Neutrophil (primary cell): ENCODE measurements at regions not wholly inside any gene's neighbourhood (a gene's known extent, or its start where the extent isn't known, plus 50 kb on each side); places are given as distances from the start of the nearest gene placed in this dataset.

Experiments
- H3K27ac ChIP-seq: fragments of 200-600 bp; sonication (generic); 2 replicates; pipeline ENCODE4 v1.5.1; 2016; ENCODE audit warnings: mild to moderate bottlenecking, moderate library complexity
- H3K27me3 ChIP-seq: fragments of 200-600 bp; sonication (generic); 2 replicates; pipeline ENCODE4 v1.6.0; 2016; ENCODE audit warnings: mild to moderate bottlenecking
- H3K36me3 ChIP-seq: fragments of 200-600 bp; sonication (generic); 2 replicates; pipeline ENCODE4 v1.5.1; 2017
- H3K4me1 ChIP-seq, 2 experiments: fragments of 200-600 bp in 1 of 2; sonication (generic) in 1 of 2; 1 replicate in 1 of 2; 2 replicates in 1 of 2; pipeline versions ENCODE4 v1.5.1 to v1.6.1; 2013 to 2016; ENCODE audit warnings: low read depth in 1 of 2, low read length in 1 of 2, mild to moderate bottlenecking in 1 of 2, moderate library complexity in 1 of 2; ENCODE audit not compliant: control insufficient read depth in 1 of 2, insufficient read depth in 1 of 2
- H3K4me3 ChIP-seq, 2 experiments: fragments of 200-600 bp in 1 of 2; sonication (generic) in 1 of 2; 1 replicate in 1 of 2; 2 replicates in 1 of 2; pipeline ENCODE4 v1.5.1; 2013 to 2016; ENCODE audit warnings: low read depth in 1 of 2, low read length in 1 of 2, mild to moderate bottlenecking in 1 of 2, moderate library complexity in 1 of 2
- H3K9me3 ChIP-seq: fragments of 200-600 bp; sonication (generic); 2 replicates; pipeline ENCODE4 v1.5.1; 2016
- CTCF ChIP-seq: fragments of 200-600 bp; sonication (generic); IDR thresholded peaks from 2 replicates; pipeline ENCODE4 v1.5.1; 2016; ENCODE audit warnings: antibody characterized with exemption

GRCh38 chr1:165063181-165063965 lies 293.1 kb downstream of the LMX1A start:
- H3K27ac ChIP-seq, result no peak overlapping the region
- H3K9me3 ChIP-seq, result no peaks in the 10 kb centered on the region
- H3K4me1 ChIP-seq, result no peaks in the 10 kb centered on the region
- H3K4me3 ChIP-seq, result no peak overlapping the region
- no peak for TF ChIP-seq CTCF
- no peaks in the 10 kb centered on the region for H3K27me3 ChIP-seq
- H3K36me3 ChIP-seq, result no peaks in the 10 kb centered on the region

GRCh38 chr1:165062346-165062745 lies 294.2 kb downstream of the LMX1A start:
- no peak overlapping the region for H3K4me3 ChIP-seq
- no peaks in the 10 kb centered on the region for H3K9me3 ChIP-seq
- H3K4me1 ChIP-seq, result no peaks in the 10 kb centered on the region
- no peaks in the 10 kb centered on the region for H3K36me3 ChIP-seq
- no peaks in the 10 kb centered on the region for H3K27me3 ChIP-seq
- TF ChIP-seq CTCF, result no peak
- no peak overlapping the region for H3K27ac ChIP-seq

GRCh38 chr1:165060285-165060793 lies 296.2 kb downstream of the LMX1A start:
- Histone ChIP-seq H3K27me3 (peaks cover 10% of the 10 kb centered on the region), H3K36me3 (no peaks in the 10 kb centered on the region), H3K9me3 (no peaks in the 10 kb centered on the region), H3K27ac (no peak overlapping the region), H3K4me3 (no peak overlapping the region), H3K4me1 (no peaks in the 10 kb centered on the region)
- TF ChIP-seq CTCF, result no peak

- Histone ChIP-seq H3K4me3 (no peak overlapping the region), H3K9me3 (no peaks in the 10 kb centered on the region), H3K4me1 (no peaks in the 10 kb centered on the region), H3K36me3 (no peaks in the 10 kb centered on the region), H3K27me3 (peaks cover 10% of the 10 kb centered on the region), H3K27ac (no peak overlapping the region)
- no peak for TF ChIP-seq CTCF
These were observed 298.6 kb downstream of the LMX1A start for GRCh38 chr1:165057956-165058355.

GRCh38 chr1:165056914-165057313 lies 299.6 kb downstream of the LMX1A start:
- H3K4me3 ChIP-seq, result no peak overlapping the region
- H3K27ac ChIP-seq, result no peak overlapping the region
- no peak for TF ChIP-seq CTCF
- H3K36me3 ChIP-seq, result no peaks in the 10 kb centered on the region
- H3K9me3 ChIP-seq, result no peaks in the 10 kb centered on the region
- H3K4me1 ChIP-seq, result no peaks in the 10 kb centered on the region
- H3K27me3 ChIP-seq, result peaks cover 10% of the 10 kb centered on the region
